ENCODE measurements at regions not wholly inside any gene's neighbourhood (a gene's known extent, or its start where the extent isn't known, plus 50 kb on each side); places are given as distances from the start of the nearest gene placed in this dataset.

GRCh38 chr2:236813766-236814165 is 244.1 kb downstream of the ACKR3 start:
- TF ChIP-seq CEBPB (IDR thresholded peaks at IDR 0.05): no peak
- no peak for TF ChIP-seq RAD21 (IDR thresholded peaks at IDR 0.05; ENCODE audit: low read depth)
- no peak for TF ChIP-seq MAX (IDR thresholded peaks at IDR 0.05)
- TF ChIP-seq YY1 (IDR thresholded peaks at IDR 0.05; ENCODE audit: low read depth): no peak

All from Ishikawa (cell line).